ENCODE measurements at regions not wholly inside any gene's neighbourhood (a gene's known extent, or its start where the extent isn't known, plus 50 kb on each side); places are given as distances from the start of the nearest gene placed in this dataset.

DNA sequence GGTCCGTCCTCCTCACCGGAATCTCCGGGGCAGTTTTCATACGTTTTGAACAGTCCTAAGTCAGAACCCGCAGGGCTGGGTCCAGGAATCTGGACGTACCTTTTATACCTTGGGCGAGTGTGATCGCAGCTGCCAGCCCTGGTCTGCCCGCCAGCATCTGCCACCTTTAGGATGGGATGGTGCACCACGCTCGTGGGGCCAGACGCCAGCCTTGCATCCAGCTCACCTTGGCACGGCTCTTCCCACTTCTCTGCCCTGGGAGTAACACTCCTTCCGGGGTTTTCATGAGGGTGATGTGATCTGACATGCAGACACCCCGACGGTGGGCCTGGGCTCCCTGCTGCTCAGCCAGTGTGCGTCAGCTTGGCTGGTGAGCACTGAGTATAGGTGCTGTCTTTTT, 66.6 kb upstream of the ZNF469 start:
- ChIA-PET CTCF (interaction anchor here (1.1 to 1.4 kb wide), 4 partner anchors 9 to 243 kb away, joined by 3 to 5 read pairs (median 4); no protein-coding TSS in a partner anchor), POLR2A (no interaction called here)
- TF ChIP-seq FOS (IDR thresholded peaks at IDR 0.05; ENCODE audit: borderline replicate concordance, insufficient read depth, low read length): no peak
- TF ChIP-seq GATA2 (IDR thresholded peaks at IDR 0.05; ENCODE audit: insufficient read depth, insufficient read length, low read depth, low read length): no peak
- TF ChIP-seq, protein P1, sequence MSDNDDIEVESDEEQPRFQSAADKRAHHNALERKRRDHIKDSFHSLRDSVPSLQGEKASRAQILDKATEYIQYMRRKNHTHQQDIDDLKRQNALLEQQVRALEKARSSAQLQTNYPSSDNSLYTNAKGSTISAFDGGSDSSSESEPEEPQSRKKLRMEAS (IDR thresholded peaks at IDR 0.05; ENCODE audit: insufficient read depth, insufficient read length): no peak
- TF ChIP-seq EZH2 (IDR thresholded peaks at IDR 0.05; ENCODE audit: borderline replicate concordance, low read depth, low read length, severe bottlenecking): no peak
- TF ChIP-seq POLR2A (IDR thresholded peaks at IDR 0.05; ENCODE audit: low read depth, low read length): no peak
- no peak for TF ChIP-seq MYC (IDR thresholded peaks at IDR 0.05; ENCODE audit: low read depth, low read length)
- TF ChIP-seq, protein P2, sequence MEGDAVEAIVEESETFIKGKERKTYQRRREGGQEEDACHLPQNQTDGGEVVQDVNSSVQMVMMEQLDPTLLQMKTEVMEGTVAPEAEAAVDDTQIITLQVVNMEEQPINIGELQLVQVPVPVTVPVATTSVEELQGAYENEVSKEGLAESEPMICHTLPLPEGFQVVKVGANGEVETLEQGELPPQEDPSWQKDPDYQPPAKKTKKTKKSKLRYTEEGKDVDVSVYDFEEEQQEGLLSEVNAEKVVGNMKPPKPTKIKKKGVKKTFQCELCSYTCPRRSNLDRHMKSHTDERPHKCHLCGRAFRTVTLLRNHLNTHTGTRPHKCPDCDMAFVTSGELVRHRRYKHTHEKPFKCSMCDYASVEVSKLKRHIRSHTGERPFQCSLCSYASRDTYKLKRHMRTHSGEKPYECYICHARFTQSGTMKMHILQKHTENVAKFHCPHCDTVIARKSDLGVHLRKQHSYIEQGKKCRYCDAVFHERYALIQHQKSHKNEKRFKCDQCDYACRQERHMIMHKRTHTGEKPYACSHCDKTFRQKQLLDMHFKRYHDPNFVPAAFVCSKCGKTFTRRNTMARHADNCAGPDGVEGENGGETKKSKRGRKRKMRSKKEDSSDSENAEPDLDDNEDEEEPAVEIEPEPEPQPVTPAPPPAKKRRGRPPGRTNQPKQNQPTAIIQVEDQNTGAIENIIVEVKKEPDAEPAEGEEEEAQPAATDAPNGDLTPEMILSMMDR (IDR thresholded peaks at IDR 0.05; ENCODE audit: extremely low read depth in 1 of 2, insufficient read depth in 1 of 2, low read depth in 1 of 2, low read length in 2 of 2): no peak
- no peak for TF ChIP-seq POLR2AphosphoS5 (IDR thresholded peaks at IDR 0.05; ENCODE audit: insufficient read depth, low read depth, low read length)
- TF ChIP-seq JUN (IDR thresholded peaks at IDR 0.05; ENCODE audit: borderline replicate concordance, insufficient read depth, insufficient read length, low read depth): no peak
- no peaks in the 10 kb centered on the region for H3K9me1 ChIP-seq (replicated peaks; ENCODE audit: control insufficient read depth, extremely low read depth, insufficient read depth, low read length)
- intact Hi-C loops (cut with micrococcal nuclease) (no loop called here), dilution Hi-C loops (cut with MboI; ENCODE audit: extremely low pct_ligation_motif_present, low sequenced_read_pairs) (no loop called here)
- H3K9ac ChIP-seq (replicated peaks; ENCODE audit: extremely low read depth, insufficient read depth, low read length): peak overlapping the region; percentile 56
- peaks cover 24% of the 10 kb centered on the region for H3K4me1 ChIP-seq (ENCODE audit: control insufficient read depth, extremely low read depth, insufficient read depth, low read length)
- H3K4me3 ChIP-seq (replicated peaks in 1 of 3; ENCODE audit: insufficient read depth in 1 of 3, low read depth in 1 of 3, low read length in 3 of 3): no peak overlapping the region
- peak overlapping the region; percentile 57 for H3K27ac ChIP-seq (ENCODE audit: insufficient read depth, low read depth, low read length)
- DNase-seq (ENCODE audit: low read depth, low spot score): no peak
- no peaks in the 10 kb centered on the region for H3K27me3 ChIP-seq (ENCODE audit: control insufficient read depth in 2 of 2, insufficient read depth in 2 of 2, low read length in 2 of 2)
- H4K20me1 ChIP-seq (replicated peaks; ENCODE audit: control insufficient read depth, extremely low read depth, insufficient read depth, low read length): no peaks in the 10 kb centered on the region
- peak overlapping the region; percentile 49 for H2AFZ ChIP-seq (ENCODE audit: low read depth, low read length)
- no peaks in the 10 kb centered on the region for H3K79me2 ChIP-seq (ENCODE audit: control insufficient read depth, insufficient read depth, low read length)
- peak overlapping the region; percentile 46 for H3K4me2 ChIP-seq (ENCODE audit: insufficient read depth, low read length)
- FAIRE-seq: no peak
- no peaks in the 10 kb centered on the region for H3K36me3 ChIP-seq (ENCODE audit: control insufficient read depth in 2 of 2, extremely low read depth in 1 of 2, insufficient read depth in 2 of 2, low read length in 2 of 2)
- H3K9me3 ChIP-seq (replicated peaks; ENCODE audit: control insufficient read depth, insufficient read depth, low read length): no peaks in the 10 kb centered on the region
- BruUV-seq (replicated peaks): TSS peak; percentile 56
